ENCODE measurements at regions not wholly inside any gene's neighbourhood (a gene's known extent, or its start where the extent isn't known, plus 50 kb on each side); places are given as distances from the start of the nearest gene placed in this dataset.

- TF ChIP-seq CTCF (IDR thresholded peaks at IDR 0.05; ENCODE audit: control extremely low read depth in 1 of 3, insufficient read depth in 1 of 3, low read depth in 1 of 3, low read length in 3 of 3) (no peak), SP2 (IDR thresholded peaks at IDR 0.05; ENCODE audit: low read length) (no peak), TAF7 (optimal IDR thresholded peaks at IDR 0.05; ENCODE audit: borderline replicate concordance, low read depth, low read length) (no peak), ZNF274 (IDR thresholded peaks at IDR 0.05; ENCODE audit: borderline replicate concordance, extremely low read depth, low read length) (no peak), ATF2 (IDR thresholded peaks at IDR 0.05; ENCODE audit: low read length) (no peak), EZH2 (IDR thresholded peaks at IDR 0.05; ENCODE audit: low read depth, low read length, severe bottlenecking) (no peak), BRCA1 (IDR thresholded peaks at IDR 0.05; ENCODE audit: low read depth, low read length) (no peak), POLR2A (IDR thresholded peaks at IDR 0.05; ENCODE audit: control extremely low read depth in 1 of 2, low read depth in 2 of 2, low read length in 2 of 2) (no peak), SIRT6 (IDR thresholded peaks at IDR 0.05; ENCODE audit: low read length) (no peak), ATF3 (IDR thresholded peaks at IDR 0.05; ENCODE audit: insufficient read depth, low read depth, low read length) (no peak), MAX (IDR thresholded peaks at IDR 0.05) (no peak), POLR2AphosphoS5 (IDR thresholded peaks at IDR 0.05; ENCODE audit: low read depth, low read length) (no peak)
Observed at GRCh38 chr2:39531220-39531777, 94.2 kb upstream of the MAP4K3 start.

Measured in H1 (cell line).